ENCODE measurements at regions not wholly inside any gene's neighbourhood (a gene's known extent, or its start where the extent isn't known, plus 50 kb on each side); places are given as distances from the start of the nearest gene placed in this dataset.

GRCh38 chr2:59150217-59150849 is 909.2 kb upstream of the FANCL start:
- TF ChIP-seq EZH2 (IDR thresholded peaks at IDR 0.05; ENCODE audit: low read depth), result no peak
- TF ChIP-seq CTCF (conservative IDR thresholded peaks at IDR 0.05), result no peak

Measured in PC-9 (cell line).